GM06990 (cell line): ENCODE measurements at regions not wholly inside any gene's neighbourhood (a gene's known extent, or its start where the extent isn't known, plus 50 kb on each side); places are given as distances from the start of the nearest gene placed in this dataset.

Experiments
- DNase-seq: peaks from one replicate; pipeline ENCODE4 v3.0.0-alpha.2; 2011; ENCODE audit not compliant: insufficient read length; ENCODE audit errors: extremely low read depth
- H3K27me3 ChIP-seq: replicated peaks from 2 replicates; pipeline ENCODE4 v1.6.0; 2011; ENCODE audit warnings: low read length; ENCODE audit not compliant: control insufficient read depth, insufficient read depth
- H3K36me3 ChIP-seq: 2 replicates; pipeline ENCODE4 v1.5.1; 2011; ENCODE audit warnings: low read length; ENCODE audit not compliant: control insufficient read depth, insufficient read depth
- H3K4me3 ChIP-seq: replicated peaks from 2 replicates; pipeline ENCODE4 v1.5.1; 2011; ENCODE audit warnings: low read depth, mild to moderate bottlenecking, control low read depth, low read length
- CTCF ChIP-seq: IDR thresholded peaks from 2 replicates; pipeline ENCODE4 v1.5.1; 2011; ENCODE audit warnings: low read length, control low read depth, mild to moderate bottlenecking, inconsistent platforms; ENCODE audit not compliant: insufficient read depth, poor library complexity, severe bottlenecking

DNA sequence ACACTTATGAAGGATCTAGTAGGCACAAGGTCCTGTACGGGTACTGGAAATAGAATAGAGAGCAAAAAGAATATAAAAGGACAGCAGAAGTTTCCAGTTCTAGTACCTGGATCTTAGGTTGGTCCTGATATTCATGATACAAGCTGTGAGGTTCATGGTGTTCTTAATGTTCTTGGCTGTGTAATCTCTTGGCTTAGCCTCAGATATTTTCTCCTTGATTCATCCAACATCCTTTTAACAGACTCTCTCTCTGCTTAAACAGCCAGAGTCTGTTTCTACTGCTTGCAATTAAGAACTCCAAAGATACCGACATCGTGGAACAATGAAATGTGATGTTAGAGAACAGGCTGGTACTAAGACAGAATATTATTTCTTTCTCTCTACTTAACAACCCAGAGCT, 49.9 kb downstream of the CNTN3 start:
- DNase-seq = no peak
- no peaks in the 10 kb centered on the region for H3K27me3 ChIP-seq
- TF ChIP-seq CTCF = no peak

DNA sequence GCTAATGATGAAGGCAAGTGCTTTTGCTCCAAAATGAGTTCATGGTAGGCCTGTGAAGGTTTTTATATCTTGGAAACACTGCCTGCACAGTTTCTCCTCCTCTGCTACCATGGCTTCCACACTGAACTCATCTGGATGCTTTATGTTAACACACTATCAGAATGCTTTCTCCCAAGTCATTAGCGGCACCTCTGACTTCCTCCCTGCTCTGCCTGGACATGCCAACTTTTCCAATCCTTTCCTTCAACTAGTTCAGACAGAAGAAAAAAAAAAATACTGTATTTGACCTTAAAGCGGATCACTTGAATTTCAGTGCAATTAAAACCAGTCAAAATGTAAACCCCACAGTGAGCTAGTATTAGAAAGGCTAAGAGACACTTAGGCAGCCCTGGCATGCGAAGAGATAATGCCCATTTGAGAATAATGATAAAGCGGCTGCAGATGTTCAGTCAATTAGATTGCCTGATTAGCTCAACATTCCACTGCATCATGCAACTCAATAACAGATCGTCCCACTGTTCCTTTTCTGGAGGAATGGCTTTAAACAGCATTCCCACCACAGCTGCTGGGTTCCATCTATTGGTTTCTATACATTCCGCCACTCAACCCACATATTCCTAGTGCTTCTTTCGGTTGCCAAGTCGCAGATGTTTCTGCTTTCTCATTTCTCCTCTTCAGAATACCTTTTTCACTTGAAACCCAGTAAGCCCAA, 51.7 kb downstream of the CNTN3 start:
- no peak for DNase-seq
- Histone ChIP-seq H3K36me3 (no peaks in the 10 kb centered on the region), H3K27me3 (no peaks in the 10 kb centered on the region), H3K4me3 (no peak overlapping the region)
- no peak for TF ChIP-seq CTCF

More for the DNA sequence above, 49.9 kb downstream of the CNTN3 start:
- no peaks in the 10 kb centered on the region for H3K36me3 ChIP-seq
- H3K4me3 ChIP-seq = no peak overlapping the region

GRCh38 chr3:74561881-74562280, 52.6 kb downstream of the CNTN3 start:
- Histone ChIP-seq H3K36me3 (no peaks in the 10 kb centered on the region), H3K27me3 (no peaks in the 10 kb centered on the region), H3K4me3 (no peak overlapping the region)
- TF ChIP-seq CTCF = no peak
- no peak for DNase-seq

DNA sequence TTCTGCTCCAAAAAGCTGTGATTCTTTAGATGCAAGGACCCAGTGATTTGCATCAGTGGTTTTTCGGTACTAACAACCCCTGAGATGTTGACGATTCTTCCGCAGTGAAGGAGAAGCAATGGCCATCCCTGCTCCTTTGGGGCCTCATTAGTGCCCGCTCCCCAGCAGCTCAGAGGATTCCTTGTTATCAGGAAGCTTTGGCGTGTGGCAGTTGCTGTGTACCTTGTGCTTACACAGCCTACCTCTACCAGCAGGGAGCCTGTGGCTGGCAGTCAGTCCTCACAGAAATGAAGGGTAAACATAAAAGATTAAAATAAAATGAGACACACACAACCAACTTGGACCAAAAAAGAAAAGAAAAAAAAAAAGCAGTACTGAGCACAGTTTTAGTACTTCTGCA, 55.2 kb downstream of the CNTN3 start:
- TF ChIP-seq CTCF = no peak
- Histone ChIP-seq H3K27me3 (no peaks in the 10 kb centered on the region), H3K36me3 (no peaks in the 10 kb centered on the region), H3K4me3 (no peak overlapping the region)
- DNase-seq = no peak

- no peak for TF ChIP-seq CTCF
- DNase-seq = no peak
- Histone ChIP-seq H3K4me3 (no peak overlapping the region), H3K36me3 (no peaks in the 10 kb centered on the region), H3K27me3 (no peaks in the 10 kb centered on the region)
These were observed 63.8 kb downstream of the CNTN3 start for GRCh38 chr3:74550686-74551085.

GRCh38 chr3:74546426-74546825, 68.0 kb downstream of the CNTN3 start:
- TF ChIP-seq CTCF = no peak
- no peaks in the 10 kb centered on the region for H3K27me3 ChIP-seq
- no peak overlapping the region for H3K4me3 ChIP-seq
- DNase-seq = no peak
- H3K36me3 ChIP-seq = no peaks in the 10 kb centered on the region
